A673 (cell line): ENCODE measurements at regions not wholly inside any gene's neighbourhood (a gene's known extent, or its start where the extent isn't known, plus 50 kb on each side); places are given as distances from the start of the nearest gene placed in this dataset.
A peak's percentile ranks its signal among the peaks of the same experiment; 100 is the strongest.

Experiments used
- BruUV-seq: library from RNA; stranded (reverse); fragments of 400-500 nt; replicated peaks from 2 replicates; lab custom pipeline; 2021; lab: Mats Ljungman, UMichigan
- CTCF ChIA-PET: fragments of 300-600 bp; sonication (Branson Sonifier 250); formaldehyde crosslinking; loops from one replicate; lab custom pipeline; 2022; ENCODE audit warnings: antibody characterized with exemption; lab: Charles Lee
- POLR2A ChIA-PET: fragments of 300-600 bp; sonication (Branson Sonifier 250); formaldehyde crosslinking; loops from one replicate; lab custom pipeline; 2022; ENCODE audit warnings: antibody characterized with exemption; ENCODE audit not compliant: low non-redundant PET; lab: Charles Lee
- DNase-seq: peaks from one replicate; pipeline ENCODE4 v3.0.0-alpha.2; 2015; ENCODE audit warnings: low spot score
- H3K27ac ChIP-seq: fragments of 200-600 bp; sonication (generic); 2 replicates; pipeline ENCODE4 v1.5.1; 2016; ENCODE audit warnings: mixed run types, low read depth, mild to moderate bottlenecking, mixed read lengths, antibody characterized with exemption, low read length; ENCODE audit not compliant: poor library complexity, severe bottlenecking
- H3K27me3 ChIP-seq: fragments of 200-600 bp; sonication (generic); replicated peaks from 2 replicates; pipeline ENCODE4 v1.6.1; 2017; ENCODE audit warnings: mixed run types, low read depth, mild to moderate bottlenecking, mixed read lengths, antibody characterized with exemption, low read length; ENCODE audit not compliant: insufficient read depth, poor library complexity
- H3K36me3 ChIP-seq: fragments of 200-600 bp; sonication (generic); 2 replicates; pipeline ENCODE4 v1.6.1; 2016; ENCODE audit warnings: mixed run types, mild to moderate bottlenecking, mixed read lengths, antibody characterized with exemption, low read length; ENCODE audit not compliant: insufficient read depth, poor library complexity, severe bottlenecking
- H3K4me1 ChIP-seq: fragments of 200-600 bp; sonication (generic); 2 replicates; pipeline ENCODE4 v1.6.1; 2017; ENCODE audit warnings: mixed run types, mild to moderate bottlenecking, mixed read lengths, antibody characterized with exemption, low read length; ENCODE audit not compliant: insufficient read depth, poor library complexity, severe bottlenecking
- H3K4me3 ChIP-seq: fragments of 200-600 bp; sonication (generic); 2 replicates; pipeline ENCODE4 v1.5.1; 2016; ENCODE audit warnings: low read depth, mixed run types, mild to moderate bottlenecking, mixed read lengths, low read length; ENCODE audit not compliant: poor library complexity, severe bottlenecking
- H3K9me3 ChIP-seq: fragments of 200-600 bp; sonication (generic); 2 replicates; pipeline ENCODE4 v1.6.1; 2016; ENCODE audit warnings: mixed run types, low read depth, mild to moderate bottlenecking, mixed read lengths, antibody characterized with exemption, low read length; ENCODE audit not compliant: poor library complexity, severe bottlenecking
- EZH2 ChIP-seq: fragments of 200-600 bp; sonication (generic); IDR thresholded peaks from 2 replicates; pipeline ENCODE4 v1.6.1; 2017; ENCODE audit warnings: borderline replicate concordance, low read depth, mild to moderate bottlenecking, mixed read lengths, antibody characterized with exemption, low read length; ENCODE audit not compliant: poor library complexity, severe bottlenecking
- intact Hi-C: fragments of 100-400 bp; cut with micrococcal nuclease; formaldehyde crosslinking; loops from one replicate; pipeline ENCODE4 v1.10.0; 2022; ENCODE audit not compliant: unreplicated experiment
- TF ChIP-seq, protein P1 (sequence below): fragments of 300-800, 200-600 bp; sonication (generic); conservative IDR thresholded peaks from 2 replicates; pipeline ENCODE4 v1.5.1; 2017; ENCODE audit warnings: low read depth, mild to moderate bottlenecking, antibody characterized with exemption, low read length, moderate library complexity, mixed read lengths

DNA sequence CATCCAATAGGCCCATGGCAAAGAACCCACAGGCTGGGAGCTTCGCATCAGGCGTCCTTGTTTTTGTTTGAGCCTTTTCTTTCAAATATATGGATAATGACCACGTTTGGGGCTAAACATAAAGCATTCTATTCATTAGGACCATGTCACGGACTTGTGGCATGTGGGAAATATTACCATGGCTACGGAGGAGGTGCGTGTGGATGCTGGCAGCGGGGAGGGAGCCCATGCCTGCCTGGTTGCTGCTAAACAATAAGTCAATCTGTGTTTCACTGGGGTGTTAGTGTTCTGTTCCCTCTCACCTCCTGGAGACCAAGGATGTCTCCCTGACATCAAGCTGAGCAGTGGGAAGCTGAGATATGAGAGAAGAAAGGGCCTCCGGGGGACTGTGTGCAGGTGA lies 121.1 kb downstream of the IRS2 start:
- Histone ChIP-seq H3K27me3 (no peaks in the 10 kb centered on the region), H3K36me3 (no peaks in the 10 kb centered on the region), H3K9me3 (no peaks in the 10 kb centered on the region), H3K4me3 (no peak overlapping the region), H3K4me1 (peaks cover 53% of the 10 kb centered on the region), H3K27ac (no peak overlapping the region)
- TF ChIP-seq EZH2 = no peak
- TF ChIP-seq, protein P1, sequence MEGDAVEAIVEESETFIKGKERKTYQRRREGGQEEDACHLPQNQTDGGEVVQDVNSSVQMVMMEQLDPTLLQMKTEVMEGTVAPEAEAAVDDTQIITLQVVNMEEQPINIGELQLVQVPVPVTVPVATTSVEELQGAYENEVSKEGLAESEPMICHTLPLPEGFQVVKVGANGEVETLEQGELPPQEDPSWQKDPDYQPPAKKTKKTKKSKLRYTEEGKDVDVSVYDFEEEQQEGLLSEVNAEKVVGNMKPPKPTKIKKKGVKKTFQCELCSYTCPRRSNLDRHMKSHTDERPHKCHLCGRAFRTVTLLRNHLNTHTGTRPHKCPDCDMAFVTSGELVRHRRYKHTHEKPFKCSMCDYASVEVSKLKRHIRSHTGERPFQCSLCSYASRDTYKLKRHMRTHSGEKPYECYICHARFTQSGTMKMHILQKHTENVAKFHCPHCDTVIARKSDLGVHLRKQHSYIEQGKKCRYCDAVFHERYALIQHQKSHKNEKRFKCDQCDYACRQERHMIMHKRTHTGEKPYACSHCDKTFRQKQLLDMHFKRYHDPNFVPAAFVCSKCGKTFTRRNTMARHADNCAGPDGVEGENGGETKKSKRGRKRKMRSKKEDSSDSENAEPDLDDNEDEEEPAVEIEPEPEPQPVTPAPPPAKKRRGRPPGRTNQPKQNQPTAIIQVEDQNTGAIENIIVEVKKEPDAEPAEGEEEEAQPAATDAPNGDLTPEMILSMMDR = no peak
- BruUV-seq = no TSS peak
- DNase-seq = no peak
- CTCF ChIA-PET = no interaction called here
- intact Hi-C loops = loop anchor here (5.0 kb wide), 1 partner anchor 112 kb away; no protein-coding TSS in a partner anchor
- POLR2A ChIA-PET = no interaction called here

DNA sequence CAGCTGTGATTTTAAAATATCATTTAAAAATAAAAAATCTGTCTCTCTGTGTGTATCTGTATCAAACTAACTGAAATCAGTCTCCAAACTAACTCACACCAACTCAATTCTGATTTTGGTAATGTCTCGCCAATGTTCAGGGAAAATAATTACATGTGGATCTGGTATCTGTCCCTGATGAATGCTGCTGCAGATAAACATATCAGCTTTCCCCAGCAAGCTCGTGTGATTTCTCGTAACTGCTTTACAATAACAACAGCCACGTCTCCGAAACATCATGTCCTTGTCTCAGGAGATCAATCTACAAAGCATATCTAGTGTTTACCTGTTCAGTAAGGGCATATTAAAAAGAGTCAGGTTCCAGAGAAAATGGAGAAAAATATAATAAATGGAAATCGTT lies 129.0 kb downstream of the IRS2 start:
- no peak overlapping the region for H3K4me3 ChIP-seq
- H3K27me3 ChIP-seq = no peaks in the 10 kb centered on the region
- peaks cover 54% of the 10 kb centered on the region for H3K4me1 ChIP-seq
- intact Hi-C loops = no loop called here
- ChIA-PET CTCF (no interaction called here), POLR2A (no interaction called here)
- TF ChIP-seq, protein P1 = no peak
- TF ChIP-seq EZH2 = no peak
- DNase-seq = no peak
- BruUV-seq = no TSS peak
- H3K36me3 ChIP-seq = no peaks in the 10 kb centered on the region
- H3K9me3 ChIP-seq = no peaks in the 10 kb centered on the region
- peak overlapping the region; percentile 94 for H3K27ac ChIP-seq

DNA sequence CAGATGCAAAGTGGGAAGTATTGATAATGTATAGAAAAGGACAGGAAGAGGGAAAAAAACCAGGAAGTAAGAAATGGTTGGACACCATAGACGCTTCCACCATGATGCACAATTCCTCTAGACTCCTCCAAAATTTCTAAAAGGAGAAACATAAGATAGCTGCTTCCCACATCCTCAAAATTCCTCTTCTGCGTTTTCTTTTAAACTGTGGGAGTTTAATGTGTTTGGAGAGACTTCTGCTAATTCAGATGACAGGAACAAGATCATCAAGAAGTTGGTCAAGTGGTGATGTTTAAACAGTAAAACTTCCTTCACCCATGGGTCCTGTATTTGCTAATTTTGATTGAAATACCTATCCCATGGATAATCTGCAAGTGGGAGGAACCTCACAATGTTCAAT lies 130.2 kb downstream of the IRS2 start:
- no peak for DNase-seq
- Histone ChIP-seq H3K27ac (peak overlapping the region; percentile 94), H3K27me3 (no peaks in the 10 kb centered on the region), H3K36me3 (no peaks in the 10 kb centered on the region), H3K4me1 (peaks cover 66% of the 10 kb centered on the region), H3K9me3 (no peaks in the 10 kb centered on the region), H3K4me3 (no peak overlapping the region)
- intact Hi-C loops = no loop called here
- TF ChIP-seq EZH2 = no peak
- TF ChIP-seq, protein P1 = no peak
- ChIA-PET POLR2A (no interaction called here), CTCF (no interaction called here)
- no TSS peak for BruUV-seq
